Esophagus (tissue), 2 donors: ENCODE measurements at regions not wholly inside any gene's neighbourhood (a gene's known extent, or its start where the extent isn't known, plus 50 kb on each side); places are given as distances from the start of the nearest gene placed in this dataset.

Source experiments
- H3K27ac ChIP-seq, 2 donors: one replicate each; pipeline ENCODE4 v1.5.1; 2013; ENCODE audit warnings: low read depth in 2 of 2, mild to moderate bottlenecking in 2 of 2, inconsistent platforms in 1 of 2, low read length in 1 of 2, moderate library complexity in 1 of 2
- H3K27me3 ChIP-seq, 2 donors: one replicate each; pipeline ENCODE4 v1.6.1; 2013; ENCODE audit warnings: low read length in 2 of 2, control low read depth in 1 of 2, mild to moderate bottlenecking in 1 of 2; ENCODE audit not compliant: insufficient read depth in 2 of 2, control insufficient read depth in 1 of 2
- H3K36me3 ChIP-seq, 2 donors: one replicate each; pipeline ENCODE4 v1.6.1; 2013; ENCODE audit warnings: low read length in 1 of 2; ENCODE audit not compliant: control insufficient read depth in 2 of 2, insufficient read depth in 2 of 2
- H3K4me1 ChIP-seq, 2 donors: one replicate each; pipeline ENCODE4 v1.6.1; 2013; ENCODE audit warnings: low read length in 1 of 2; ENCODE audit not compliant: control insufficient read depth in 2 of 2, insufficient read depth in 2 of 2
- H3K4me3 ChIP-seq, 2 donors: one replicate each; pipeline ENCODE4 v1.5.1; 2013; ENCODE audit warnings: low read length in 2 of 2, mild to moderate bottlenecking in 2 of 2, low read depth in 1 of 2, moderate library complexity in 1 of 2
- H3K9me3 ChIP-seq, 2 donors: one replicate each; pipeline ENCODE4 v1.6.1; 2013; ENCODE audit warnings: mild to moderate bottlenecking in 2 of 2, low read depth in 1 of 2, low read length in 1 of 2, moderate library complexity in 1 of 2; ENCODE audit not compliant: control insufficient read depth in 2 of 2, insufficient read depth in 1 of 2
- WGBS, 2 donors: extraction: QIAGEN DNeasy Blood & Tissue Kit; methylation state at CpG; one replicate each; pipeline ENCODE4 v1.1.7; 2013; 5-methylcytosine and 5-hydroxymethylcytosine counted together
- donor health status: healthy with polysubstance abuse.
- donor health status: Bipolar disorder and iron deficiency.

DNA sequence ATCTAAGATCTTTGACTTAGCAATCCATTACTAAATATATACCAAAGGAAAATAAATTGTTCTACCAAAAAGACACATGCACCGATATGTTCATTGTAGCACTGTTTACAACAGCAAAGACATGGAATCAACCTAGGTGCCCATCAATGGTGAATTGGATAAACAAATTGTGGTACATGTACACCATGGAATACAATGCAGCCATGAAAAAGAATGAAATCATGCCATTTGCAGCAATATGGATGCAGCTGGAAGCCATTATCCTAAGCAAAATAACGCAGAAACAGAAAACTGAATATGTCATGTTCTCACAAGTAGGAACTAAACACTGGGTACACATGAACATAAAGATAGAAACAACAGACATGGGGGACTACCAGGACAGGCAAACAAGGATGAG is 589.5 kb downstream of the IRX1 start:
- WGBS, 2 donors, result 90 to 91% methylated on average over 2 of the region's 2 CpGs
- no peaks in the 10 kb centered on the region for H3K9me3 ChIP-seq
- H3K36me3 ChIP-seq, result no peaks in the 10 kb centered on the region
- no peaks in the 10 kb centered on the region for H3K4me1 ChIP-seq
- H3K4me3 ChIP-seq, result no peak overlapping the region
- H3K27ac ChIP-seq, result no peak overlapping the region
- H3K27me3 ChIP-seq, result no peaks in the 10 kb centered on the region

DNA sequence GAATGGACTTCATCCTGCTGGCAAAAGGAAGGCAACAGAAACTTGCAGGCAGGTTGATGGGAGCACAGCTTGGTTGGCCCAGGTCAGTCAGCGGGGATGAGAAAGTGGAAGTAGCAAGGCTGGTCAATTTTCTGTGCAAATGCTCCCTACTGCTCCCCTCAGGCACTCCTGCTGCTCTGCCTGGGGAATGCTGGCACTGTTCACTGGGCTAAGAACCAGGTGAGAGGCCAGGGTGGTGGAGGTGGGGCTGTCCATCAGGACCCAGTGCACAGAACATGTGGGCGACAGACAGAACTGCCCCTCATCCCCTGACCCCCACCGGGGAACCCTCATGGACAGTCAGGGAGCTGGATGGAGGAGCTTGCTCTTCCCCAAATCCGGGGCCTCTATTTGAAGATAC is 593.1 kb downstream of the IRX1 start:
- Histone ChIP-seq H3K27me3 (no peaks in the 10 kb centered on the region), H3K36me3 (no peaks in the 10 kb centered on the region), H3K4me1 (no peaks in the 10 kb centered on the region), H3K4me3 (no peak overlapping the region), H3K9me3 (no peaks in the 10 kb centered on the region), H3K27ac (no peak overlapping the region)
- WGBS, 2 donors, result 87 to 88% methylated on average over 4 of the region's 4 CpGs

DNA sequence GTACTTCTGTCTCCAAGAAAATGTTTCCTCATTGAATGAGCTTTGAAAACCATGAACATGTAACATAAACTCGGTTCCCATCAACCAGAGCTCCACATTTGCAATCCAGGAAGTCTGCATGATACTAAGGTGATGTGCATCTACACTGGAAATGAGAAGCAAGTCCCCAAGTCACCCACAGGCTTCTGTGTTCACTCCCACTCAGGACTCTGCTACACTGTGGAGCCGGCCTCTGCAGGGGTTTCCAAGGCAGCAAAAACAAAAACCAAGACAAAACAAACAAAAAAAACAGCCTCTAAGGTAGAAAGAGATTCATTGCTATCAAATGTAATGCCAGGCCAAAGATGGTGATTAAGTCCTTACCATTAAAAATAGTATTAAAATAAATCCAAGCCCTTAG is 593.7 kb downstream of the IRX1 start:
- H3K27me3 ChIP-seq, result no peaks in the 10 kb centered on the region
- no peak overlapping the region for H3K27ac ChIP-seq
- H3K36me3 ChIP-seq, result no peaks in the 10 kb centered on the region
- H3K4me1 ChIP-seq, result no peaks in the 10 kb centered on the region
- H3K9me3 ChIP-seq, result no peaks in the 10 kb centered on the region
- 46 to 58% methylated on average over 2 of the region's 2 CpGs for WGBS, 2 donors
- no peak overlapping the region for H3K4me3 ChIP-seq

DNA sequence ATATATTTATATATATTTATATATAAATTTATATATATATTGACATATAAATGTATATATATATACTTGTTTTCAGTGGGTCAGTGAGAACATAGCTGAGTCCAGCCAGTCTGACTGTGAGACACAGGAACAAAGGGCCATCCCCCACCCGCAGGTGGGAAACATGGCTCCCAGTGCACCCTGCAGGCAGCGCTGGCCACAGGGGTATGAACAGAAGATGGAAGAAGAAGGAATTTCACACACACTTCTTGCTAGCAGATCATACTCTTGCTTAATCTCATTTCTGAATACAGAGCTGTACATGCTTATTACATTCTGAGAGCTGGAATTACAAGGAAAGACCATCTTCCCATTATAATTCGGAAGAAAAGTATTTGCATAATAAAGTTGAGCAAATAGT is 595.4 kb downstream of the IRX1 start:
- 91 to 96% methylated on average over 3 of the region's 3 CpGs for WGBS, 2 donors
- no peaks in the 10 kb centered on the region for H3K36me3 ChIP-seq
- no peak overlapping the region for H3K27ac ChIP-seq
- no peaks in the 10 kb centered on the region for H3K27me3 ChIP-seq
- H3K4me3 ChIP-seq, result no peak overlapping the region
- no peaks in the 10 kb centered on the region for H3K4me1 ChIP-seq
- H3K9me3 ChIP-seq, result no peaks in the 10 kb centered on the region

DNA sequence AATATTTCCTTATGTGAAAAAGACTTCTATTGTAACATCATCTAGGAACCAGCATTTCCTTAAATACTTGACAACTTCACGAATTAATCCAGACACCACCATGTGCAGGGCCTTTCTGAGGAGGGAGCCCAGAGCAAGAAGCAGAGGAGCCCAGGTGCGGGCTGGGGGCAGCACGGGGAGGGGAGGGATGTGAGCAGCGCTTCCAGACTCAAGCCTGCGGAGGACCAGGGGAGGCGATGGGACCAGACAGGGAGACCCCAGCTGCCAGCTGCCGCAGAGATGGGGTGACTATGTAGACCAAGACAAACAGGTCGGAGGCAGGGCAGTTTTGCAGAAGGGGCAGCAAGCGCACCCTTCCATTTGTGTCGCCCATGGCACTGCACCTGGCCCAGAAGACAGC is 596.1 kb downstream of the IRX1 start:
- Histone ChIP-seq H3K9me3 (no peaks in the 10 kb centered on the region), H3K4me3 (no peak overlapping the region), H3K27me3 (no peaks in the 10 kb centered on the region), H3K36me3 (no peaks in the 10 kb centered on the region), H3K4me1 (no peaks in the 10 kb centered on the region), H3K27ac (no peak overlapping the region)
- WGBS, 2 donors, result 90 to 93% methylated on average over 10 of the region's 10 CpGs

DNA sequence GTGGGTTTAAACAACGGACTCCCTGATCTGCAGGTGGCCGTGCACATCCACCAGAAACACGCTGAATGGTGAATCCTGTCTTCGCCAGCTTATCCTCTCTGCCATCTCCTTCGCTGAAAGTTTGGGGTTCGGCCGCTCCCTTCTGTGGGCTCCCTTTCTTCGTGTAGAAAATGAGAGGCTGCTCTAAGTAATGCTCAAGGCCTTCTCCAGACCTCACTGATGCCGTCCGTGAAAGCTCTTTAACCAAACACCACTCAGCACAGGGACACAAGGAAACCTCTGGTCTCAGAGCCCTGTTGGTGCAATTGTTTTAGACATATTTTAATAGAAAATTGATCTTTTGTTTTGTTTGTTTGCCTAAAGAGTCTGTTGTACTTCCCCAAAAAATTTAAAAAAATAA is 596.5 kb downstream of the IRX1 start:
- H3K4me3 ChIP-seq, result no peak overlapping the region
- no peaks in the 10 kb centered on the region for H3K4me1 ChIP-seq
- WGBS, 2 donors, result 90 to 93% methylated on average over 10 of the region's 10 CpGs
- no peaks in the 10 kb centered on the region for H3K9me3 ChIP-seq
- H3K27me3 ChIP-seq, result no peaks in the 10 kb centered on the region
- no peak overlapping the region for H3K27ac ChIP-seq
- no peaks in the 10 kb centered on the region for H3K36me3 ChIP-seq

DNA sequence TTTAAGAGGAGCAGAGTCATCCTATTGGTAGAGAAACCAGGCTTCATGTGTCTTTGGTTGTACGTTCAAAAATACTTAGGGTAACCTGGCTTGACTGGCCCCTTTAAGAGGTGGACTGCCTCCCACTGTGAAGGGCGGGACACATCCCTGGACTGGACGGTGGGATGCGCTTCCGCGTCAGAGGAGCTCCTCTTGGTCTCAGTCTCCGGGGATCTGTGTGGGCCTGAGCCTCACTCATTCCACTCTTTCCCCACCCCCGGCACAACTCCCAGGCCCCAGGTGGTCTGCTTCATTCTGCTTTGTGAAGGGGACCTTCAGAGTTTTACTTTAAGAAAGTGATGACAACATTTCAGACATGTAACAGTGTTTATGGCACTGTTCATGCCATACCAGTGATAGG is 601.1 kb downstream of the IRX1 start:
- Histone ChIP-seq H3K27me3 (no peaks in the 10 kb centered on the region), H3K36me3 (no peaks in the 10 kb centered on the region), H3K27ac (no peak overlapping the region), H3K4me1 (no peaks in the 10 kb centered on the region), H3K9me3 (no peaks in the 10 kb centered on the region), H3K4me3 (no peak overlapping the region)
- 49 to 56% methylated on average over 8 of the region's 8 CpGs for WGBS, 2 donors

DNA sequence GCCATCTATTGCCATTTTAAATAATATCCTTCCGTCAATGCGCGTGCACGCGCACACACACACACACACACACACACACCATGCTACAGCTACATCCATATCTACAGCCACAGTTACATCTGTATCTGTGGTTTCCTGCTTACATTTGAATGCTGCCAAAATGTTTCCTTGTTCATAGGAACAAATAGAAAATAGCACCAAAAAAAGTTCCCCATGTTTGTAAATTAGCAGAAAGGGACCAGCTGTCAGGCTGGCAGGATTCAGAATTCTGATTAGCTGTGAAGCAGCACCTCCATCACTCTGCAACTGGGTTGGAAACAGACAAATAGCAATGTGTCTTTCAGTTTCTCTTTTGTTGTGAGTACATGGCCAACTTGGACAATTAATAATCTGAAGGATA is 601.5 kb downstream of the IRX1 start:
- no peaks in the 10 kb centered on the region for H3K27me3 ChIP-seq
- H3K27ac ChIP-seq, result no peak overlapping the region
- H3K4me1 ChIP-seq, result no peaks in the 10 kb centered on the region
- no peaks in the 10 kb centered on the region for H3K36me3 ChIP-seq
- H3K9me3 ChIP-seq, result no peaks in the 10 kb centered on the region
- 40 to 55% methylated on average over 5 of the region's 5 CpGs for WGBS, 2 donors
- no peak overlapping the region for H3K4me3 ChIP-seq

DNA sequence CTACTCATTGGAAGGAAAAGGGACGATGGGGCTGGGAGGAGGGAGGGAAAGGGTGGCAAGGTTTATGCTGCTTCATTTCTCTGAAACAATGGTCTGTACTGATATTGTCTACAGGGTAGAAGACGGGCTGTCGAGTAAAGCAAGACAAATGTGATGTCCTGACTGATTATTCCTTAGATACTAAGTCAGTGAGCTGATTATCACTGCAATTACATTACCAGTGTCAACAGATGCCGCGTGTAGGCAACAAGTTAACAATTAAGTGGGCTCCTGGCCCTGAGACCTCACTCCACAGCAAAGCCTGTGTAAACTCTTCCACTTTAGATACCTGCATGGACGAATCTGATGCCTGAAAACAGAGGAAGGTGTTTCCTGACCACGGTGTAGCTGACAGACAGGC is 602.8 kb downstream of the IRX1 start:
- Histone ChIP-seq H3K36me3 (no peaks in the 10 kb centered on the region), H3K27me3 (no peaks in the 10 kb centered on the region), H3K4me1 (no peaks in the 10 kb centered on the region), H3K4me3 (no peak overlapping the region), H3K9me3 (no peaks in the 10 kb centered on the region), H3K27ac (no peak overlapping the region)
- WGBS, 2 donors, result 49 to 56% methylated on average over 7 of the region's 7 CpGs

DNA sequence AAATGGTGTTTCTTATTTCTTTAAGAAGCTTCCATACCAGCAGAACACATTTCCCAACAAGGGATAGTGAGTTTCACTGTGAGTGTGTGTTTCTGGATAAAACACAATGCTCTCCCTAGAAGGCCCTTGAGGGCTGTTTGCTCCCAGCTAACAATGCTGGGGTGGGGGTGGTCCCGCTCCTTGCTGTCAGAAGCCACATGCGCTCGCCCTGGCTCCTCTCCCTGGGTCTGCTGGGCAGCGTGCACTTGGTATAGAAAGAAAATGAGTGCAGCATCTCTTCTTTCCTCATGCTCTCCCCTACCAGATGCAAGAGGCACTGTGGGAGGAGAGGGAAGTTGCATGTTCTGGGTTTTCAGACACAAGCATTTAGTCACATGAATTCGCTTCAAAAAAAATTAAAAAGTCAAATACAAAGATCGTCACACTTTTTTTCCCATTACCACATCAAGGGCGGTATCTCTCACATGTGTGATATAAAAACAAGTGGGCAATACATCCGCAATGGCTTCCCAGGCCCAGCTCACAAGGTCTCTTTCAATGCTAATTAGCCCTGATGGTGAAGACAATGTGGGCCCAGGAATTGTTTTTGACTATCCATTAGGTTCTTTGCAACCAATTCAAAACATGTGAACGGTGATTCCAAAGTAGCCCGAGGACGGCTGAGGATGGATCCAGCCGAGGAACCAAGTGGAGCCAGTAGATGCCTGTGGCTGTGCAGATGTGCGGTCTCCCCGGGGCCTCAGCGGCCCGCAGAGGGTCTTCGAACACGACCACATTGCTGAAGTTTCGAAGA is 603.6 kb downstream of the IRX1 start:
- no peak overlapping the region for H3K27ac ChIP-seq
- 77% methylated on average over 19 of the region's 19 CpGs for WGBS, 2 donors
- H3K27me3 ChIP-seq, result no peaks in the 10 kb centered on the region
- H3K4me1 ChIP-seq, result no peaks in the 10 kb centered on the region
- no peaks in the 10 kb centered on the region for H3K9me3 ChIP-seq
- H3K4me3 ChIP-seq, result no peak overlapping the region
- H3K36me3 ChIP-seq, result no peaks in the 10 kb centered on the region
